ENCODE measurements at regions not wholly inside any gene's neighbourhood (a gene's known extent, or its start where the extent isn't known, plus 50 kb on each side); places are given as distances from the start of the nearest gene placed in this dataset.

DNA sequence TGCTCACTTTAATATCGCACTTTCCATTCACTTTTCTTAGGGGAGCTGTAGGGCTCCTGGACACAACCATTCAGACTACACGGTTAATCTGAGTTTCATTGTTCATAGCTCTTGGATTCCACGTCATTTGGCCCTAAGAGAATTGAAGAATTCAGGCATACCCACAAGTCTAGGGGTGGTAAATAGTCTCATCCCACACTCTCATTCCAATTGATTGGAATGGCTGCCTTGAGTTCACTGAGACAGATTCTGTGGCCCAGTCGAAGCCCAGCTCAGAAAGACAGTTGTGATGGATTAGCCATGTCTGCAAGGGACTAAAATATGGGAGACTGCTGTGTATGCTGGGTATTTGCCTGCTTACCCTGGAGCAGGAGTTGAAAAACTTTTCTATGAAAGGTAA, 124.6 kb downstream of the TFCP2L1 start:
- TF ChIP-seq, protein P1, sequence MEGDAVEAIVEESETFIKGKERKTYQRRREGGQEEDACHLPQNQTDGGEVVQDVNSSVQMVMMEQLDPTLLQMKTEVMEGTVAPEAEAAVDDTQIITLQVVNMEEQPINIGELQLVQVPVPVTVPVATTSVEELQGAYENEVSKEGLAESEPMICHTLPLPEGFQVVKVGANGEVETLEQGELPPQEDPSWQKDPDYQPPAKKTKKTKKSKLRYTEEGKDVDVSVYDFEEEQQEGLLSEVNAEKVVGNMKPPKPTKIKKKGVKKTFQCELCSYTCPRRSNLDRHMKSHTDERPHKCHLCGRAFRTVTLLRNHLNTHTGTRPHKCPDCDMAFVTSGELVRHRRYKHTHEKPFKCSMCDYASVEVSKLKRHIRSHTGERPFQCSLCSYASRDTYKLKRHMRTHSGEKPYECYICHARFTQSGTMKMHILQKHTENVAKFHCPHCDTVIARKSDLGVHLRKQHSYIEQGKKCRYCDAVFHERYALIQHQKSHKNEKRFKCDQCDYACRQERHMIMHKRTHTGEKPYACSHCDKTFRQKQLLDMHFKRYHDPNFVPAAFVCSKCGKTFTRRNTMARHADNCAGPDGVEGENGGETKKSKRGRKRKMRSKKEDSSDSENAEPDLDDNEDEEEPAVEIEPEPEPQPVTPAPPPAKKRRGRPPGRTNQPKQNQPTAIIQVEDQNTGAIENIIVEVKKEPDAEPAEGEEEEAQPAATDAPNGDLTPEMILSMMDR (IDR thresholded peaks at IDR 0.05; ENCODE audit: poor library complexity) = no peak
- no peak for TF ChIP-seq EZH2phosphoT487 (IDR thresholded peaks at IDR 0.05; ENCODE audit: low read depth, severe bottlenecking, unreplicated experiment)
- TF ChIP-seq EZH2 (IDR thresholded peaks at IDR 0.05; ENCODE audit: borderline replicate concordance) = no peak
